ENCODE measurements at regions not wholly inside any gene's neighbourhood (a gene's known extent, or its start where the extent isn't known, plus 50 kb on each side); places are given as distances from the start of the nearest gene placed in this dataset.
"Not testable (repeated sequence)": the region's sequence is repeated elsewhere in the genome, so short reads cannot be mapped to it uniquely, and the experiment has no call there.

DNA sequence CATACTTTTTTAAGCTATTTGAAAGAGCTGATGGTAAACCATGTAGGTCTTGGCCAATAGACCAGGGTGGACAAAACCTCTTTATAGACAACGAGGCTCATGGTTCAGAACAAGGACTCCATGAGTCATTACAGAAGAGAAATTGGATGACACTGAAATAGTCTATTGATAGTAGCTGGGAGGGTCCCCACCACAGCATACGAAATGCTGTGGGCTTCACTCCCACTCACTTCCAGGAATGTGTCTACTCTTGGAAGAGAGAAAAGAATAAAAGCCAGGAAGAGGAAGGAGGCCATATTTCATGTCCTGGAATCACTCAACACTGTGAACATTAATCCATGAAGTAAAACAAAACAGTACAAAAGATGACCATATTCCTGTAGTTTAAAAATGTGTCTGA is 82.3 kb upstream of the MXRA5 start:
- no peak for DNase-seq (ENCODE audit: low spot score in 2 of 2)
- no peak overlapping the region for H3K27ac ChIP-seq

DNA sequence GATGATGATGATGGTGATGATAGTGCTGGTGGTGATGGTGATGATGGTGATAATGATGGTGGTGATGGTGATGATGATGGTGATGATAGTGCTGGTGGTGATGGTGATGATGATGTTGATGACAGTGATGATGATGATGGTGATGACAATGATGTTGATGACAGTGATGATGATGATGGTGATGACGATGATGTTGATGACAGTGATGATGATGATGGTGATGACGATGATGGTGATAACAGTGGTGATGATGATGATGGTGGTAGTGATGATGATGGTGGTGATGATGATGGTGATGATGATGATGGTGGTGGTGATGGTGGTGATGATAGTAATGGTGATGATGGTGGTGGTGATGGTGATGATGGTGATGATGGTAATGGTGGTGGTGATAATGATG is 80.1 kb upstream of the MXRA5 start:
- TF ChIP-seq, protein P1, sequence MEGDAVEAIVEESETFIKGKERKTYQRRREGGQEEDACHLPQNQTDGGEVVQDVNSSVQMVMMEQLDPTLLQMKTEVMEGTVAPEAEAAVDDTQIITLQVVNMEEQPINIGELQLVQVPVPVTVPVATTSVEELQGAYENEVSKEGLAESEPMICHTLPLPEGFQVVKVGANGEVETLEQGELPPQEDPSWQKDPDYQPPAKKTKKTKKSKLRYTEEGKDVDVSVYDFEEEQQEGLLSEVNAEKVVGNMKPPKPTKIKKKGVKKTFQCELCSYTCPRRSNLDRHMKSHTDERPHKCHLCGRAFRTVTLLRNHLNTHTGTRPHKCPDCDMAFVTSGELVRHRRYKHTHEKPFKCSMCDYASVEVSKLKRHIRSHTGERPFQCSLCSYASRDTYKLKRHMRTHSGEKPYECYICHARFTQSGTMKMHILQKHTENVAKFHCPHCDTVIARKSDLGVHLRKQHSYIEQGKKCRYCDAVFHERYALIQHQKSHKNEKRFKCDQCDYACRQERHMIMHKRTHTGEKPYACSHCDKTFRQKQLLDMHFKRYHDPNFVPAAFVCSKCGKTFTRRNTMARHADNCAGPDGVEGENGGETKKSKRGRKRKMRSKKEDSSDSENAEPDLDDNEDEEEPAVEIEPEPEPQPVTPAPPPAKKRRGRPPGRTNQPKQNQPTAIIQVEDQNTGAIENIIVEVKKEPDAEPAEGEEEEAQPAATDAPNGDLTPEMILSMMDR (IDR thresholded peaks at IDR 0.05) = no peak
- H3K27me3 ChIP-seq = no peaks in the 10 kb centered on the region
- no peak overlapping the region for H3K4me3 ChIP-seq
- no peak for DNase-seq (ENCODE audit: low spot score in 2 of 2)
- no peaks in the 10 kb centered on the region for H3K4me1 ChIP-seq
- no peaks in the 10 kb centered on the region for H3K36me3 ChIP-seq
- no peak overlapping the region for H3K27ac ChIP-seq
- H3K9me3 ChIP-seq = no peaks in the 10 kb centered on the region
- intact Hi-C loops (cut with DNase I) = no loop called here

More for the DNA sequence above, 82.3 kb upstream of the MXRA5 start:
- H3K9me3 ChIP-seq = no peaks in the 10 kb centered on the region
- H3K4me1 ChIP-seq = no peaks in the 10 kb centered on the region
- intact Hi-C loops (cut with DNase I) = no loop called here
- TF ChIP-seq, protein P1 (IDR thresholded peaks at IDR 0.05) = no peak
- no peaks in the 10 kb centered on the region for H3K36me3 ChIP-seq
- H3K27me3 ChIP-seq = no peaks in the 10 kb centered on the region
- H3K4me3 ChIP-seq = no peak overlapping the region

DNA sequence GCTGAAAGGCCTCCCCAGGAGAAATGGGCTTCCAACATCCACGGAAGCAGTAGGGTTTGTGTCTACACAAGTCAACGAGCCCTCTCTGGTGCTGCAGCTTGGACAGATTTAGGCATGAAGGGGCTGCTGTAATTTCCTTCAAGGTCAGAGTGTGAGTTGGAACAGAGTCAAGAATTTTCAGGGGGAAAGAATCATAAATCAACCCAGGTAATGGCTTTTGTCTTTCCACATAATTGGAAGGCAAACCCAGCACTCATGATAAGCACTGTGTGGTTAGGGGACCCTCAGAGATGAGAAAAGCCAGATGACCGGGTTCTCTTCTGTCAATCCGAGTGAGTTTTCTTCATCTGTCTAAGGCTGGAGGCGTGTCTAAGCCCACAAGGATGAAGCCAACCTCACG is 78.6 kb upstream of the MXRA5 start:
- no peak overlapping the region for H3K27ac ChIP-seq
- H3K27me3 ChIP-seq = no peaks in the 10 kb centered on the region
- DNase-seq (ENCODE audit: low spot score in 2 of 2) = no peak
- no peak overlapping the region for H3K4me3 ChIP-seq
- no peaks in the 10 kb centered on the region for H3K36me3 ChIP-seq
- TF ChIP-seq, protein P1 (IDR thresholded peaks at IDR 0.05) = no peak
- H3K4me1 ChIP-seq = no peaks in the 10 kb centered on the region
- intact Hi-C loops (cut with DNase I) = no loop called here
- H3K9me3 ChIP-seq = no peaks in the 10 kb centered on the region

DNA sequence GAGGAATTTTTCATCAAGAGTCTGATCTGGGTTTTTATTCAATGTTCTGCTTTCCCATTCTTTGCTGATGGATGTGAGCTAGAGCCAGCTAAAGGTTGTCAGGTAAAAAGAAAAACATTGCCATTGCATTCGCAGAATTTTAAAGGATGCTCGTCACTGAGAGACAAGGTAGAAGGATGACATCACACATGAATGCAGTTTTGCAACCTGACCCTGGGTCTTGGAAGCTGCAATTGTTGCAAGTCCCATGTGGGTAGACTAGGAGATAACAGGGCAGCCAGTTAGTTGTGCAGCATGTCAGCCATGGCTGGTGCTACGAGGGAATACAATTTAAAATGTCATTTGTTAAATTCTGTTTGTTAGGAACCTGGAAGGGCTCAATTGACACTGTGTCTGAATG is 73.9 kb upstream of the MXRA5 start:
- Histone ChIP-seq H3K27me3 (no peaks in the 10 kb centered on the region), H3K4me3 (no peak overlapping the region), H3K36me3 (no peaks in the 10 kb centered on the region), H3K4me1 (no peaks in the 10 kb centered on the region), H3K27ac (no peak overlapping the region), H3K9me3 (no peaks in the 10 kb centered on the region)
- DNase-seq (ENCODE audit: low spot score in 2 of 2) = no peak
- intact Hi-C loops (cut with DNase I) = no loop called here
- TF ChIP-seq, protein P1 (IDR thresholded peaks at IDR 0.05) = no peak

DNA sequence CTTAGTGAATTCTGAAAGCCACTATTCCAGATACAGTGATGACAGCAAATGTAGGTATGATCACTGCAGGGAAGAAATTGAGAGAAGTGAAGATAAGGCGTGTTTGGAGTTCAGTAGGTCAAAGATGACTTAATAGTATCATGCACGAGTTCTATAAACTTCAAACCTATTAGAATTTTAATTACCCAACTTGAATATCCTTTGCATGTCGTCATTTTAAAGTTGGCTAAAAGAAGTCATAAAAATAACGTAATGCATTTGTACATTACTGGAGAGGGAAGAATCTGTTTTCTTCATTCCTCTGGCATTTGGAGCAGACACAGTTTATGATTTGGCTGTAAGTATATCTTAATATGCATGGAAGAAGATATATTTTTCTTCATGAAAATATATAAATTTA is 68.6 kb upstream of the MXRA5 start:
- peaks cover 0 to 3% of the 10 kb centered on the region in 2 donors for H3K9me3 ChIP-seq
- no peaks in the 10 kb centered on the region for H3K36me3 ChIP-seq
- H3K27me3 ChIP-seq = no peaks in the 10 kb centered on the region
- intact Hi-C loops (cut with DNase I) = no loop called here
- no peak overlapping the region for H3K27ac ChIP-seq
- H3K4me3 ChIP-seq = no peak overlapping the region
- no peak for DNase-seq (ENCODE audit: low spot score in 2 of 2)
- no peaks in the 10 kb centered on the region for H3K4me1 ChIP-seq
- TF ChIP-seq, protein P1 (IDR thresholded peaks at IDR 0.05) = no peak

DNA sequence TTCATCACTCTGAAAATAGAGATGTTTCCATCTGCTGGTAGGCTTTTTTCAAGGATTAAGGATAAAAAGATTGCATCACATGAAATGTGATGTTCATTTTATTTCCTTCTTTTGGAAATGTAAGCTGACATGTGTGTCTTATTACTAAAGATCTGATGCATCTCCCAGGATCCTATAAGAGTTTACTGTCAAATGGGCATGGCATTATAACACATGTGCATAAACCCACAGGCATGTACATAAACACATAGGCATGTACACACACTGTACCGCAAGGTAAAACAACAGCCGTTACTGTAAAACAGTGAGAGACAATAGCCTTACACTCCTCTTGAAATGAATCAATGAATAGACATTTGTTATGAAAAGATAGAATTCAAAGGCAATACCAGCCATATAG is 65.2 kb upstream of the MXRA5 start:
- H3K4me1 ChIP-seq; intact Hi-C loops (cut with DNase I); H3K36me3 ChIP-seq; H3K27ac ChIP-seq; H3K27me3 ChIP-seq; H3K9me3 ChIP-seq; DNase-seq (ENCODE audit: low spot score in 2 of 2); H3K4me3 ChIP-seq: not testable (repeated sequence)

DNA sequence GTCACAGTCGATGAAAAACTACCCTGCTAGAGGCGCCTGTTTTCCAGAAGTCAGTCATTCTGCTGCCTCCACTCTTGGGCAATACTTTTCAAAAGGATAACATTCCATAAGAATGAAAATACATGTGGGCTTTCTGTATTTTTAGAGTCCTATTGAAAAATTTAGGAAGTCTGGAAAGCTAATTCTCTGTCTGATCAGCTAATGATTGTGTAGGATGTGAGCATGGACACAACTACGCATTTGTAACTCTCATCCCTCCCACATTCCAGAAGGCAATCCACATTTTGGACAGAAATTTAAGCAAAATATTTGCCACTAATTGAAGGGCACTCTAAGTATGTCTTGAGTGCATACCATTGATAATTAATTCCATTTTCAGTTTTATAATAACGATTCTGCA is 63.5 kb upstream of the MXRA5 start:
- H3K36me3 ChIP-seq; H3K4me1 ChIP-seq; intact Hi-C loops (cut with DNase I); H3K4me3 ChIP-seq; DNase-seq (ENCODE audit: low spot score in 2 of 2); H3K9me3 ChIP-seq; H3K27me3 ChIP-seq; H3K27ac ChIP-seq: not testable (repeated sequence)

Measured in ascending aorta (tissue), 2 donors.